Testis (tissue), 2 donors: ENCODE measurements at regions not wholly inside any gene's neighbourhood (a gene's known extent, or its start where the extent isn't known, plus 50 kb on each side); places are given as distances from the start of the nearest gene placed in this dataset.

Source experiments
- CTCF ChIP-seq, 3 experiments: fragments of 450-650 bp in 2 of 3; fragments of 200-600 bp in 1 of 3; sonication (generic) in 1 of 3; IDR thresholded peaks; one replicate each; pipeline ENCODE4 v1.5.1; 2016 to 2019; ENCODE audit warnings: antibody characterized with exemption in 3 of 3, mild to moderate bottlenecking in 2 of 3, moderate library complexity in 1 of 3
- POLR2A ChIP-seq: fragments of 450-650 bp; IDR thresholded peaks from one replicate; pipeline ENCODE4 v1.6.1; 2017; ENCODE audit warnings: antibody characterized with exemption, mild to moderate bottlenecking, moderate library complexity

- TF ChIP-seq CTCF (IDR thresholded peaks at IDR 0.05) (no peak), POLR2A (no peak)
These were observed 762.2 kb upstream of the PRR20A start for GRCh38 chr13:56378566-56378965.
